K562 (cell line): ENCODE measurements at regions not wholly inside any gene's neighbourhood (a gene's known extent, or its start where the extent isn't known, plus 50 kb on each side); places are given as distances from the start of the nearest gene placed in this dataset.
A peak's percentile ranks its signal among the peaks of the same experiment; 100 is the strongest.

ENCODE experiments used
- ARID1B ChIP-seq: fragments of 450-650 bp; IDR thresholded peaks from 2 replicates; pipeline ENCODE4 v1.6.1; 2016; ENCODE audit warnings: antibody characterized with exemption, mild to moderate bottlenecking, inconsistent platforms
- ASH1L ChIP-seq: fragments of 450-650 bp; IDR thresholded peaks from 2 replicates; pipeline ENCODE4 v1.6.1; 2018; ENCODE audit warnings: borderline replicate concordance, mild to moderate bottlenecking, low read depth; ENCODE audit not compliant: partially characterized antibody
- CTBP1 ChIP-seq: fragments of 450-650 bp; IDR thresholded peaks from 2 replicates; pipeline ENCODE4 v1.6.1; 2016; ENCODE audit warnings: borderline replicate concordance
- CTCF ChIP-seq, 3 experiments: IDR thresholded peaks in 2 of 3; conservative IDR thresholded peaks in 1 of 3; 2 replicates each; pipeline ENCODE4 v1.5.1; 2011 to 2012; ENCODE audit warnings: low read length in 3 of 3, mild to moderate bottlenecking in 3 of 3, control low read depth in 2 of 3, improper control_type of control experiment in 1 of 3, inconsistent platforms in 1 of 3, low read depth in 1 of 3, mixed read lengths in 1 of 3, moderate library complexity in 1 of 3; ENCODE audit not compliant: insufficient read depth in 2 of 3
- DIDO1 ChIP-seq: fragments of 450-650 bp; IDR thresholded peaks from 2 replicates; pipeline ENCODE4 v1.6.1; 2016; ENCODE audit warnings: low read depth, missing biosample characterization, missing genetic modification characterization
- E2F3 ChIP-seq: fragments of 250-450 bp; sonication (Bioruptor Pico); IDR thresholded peaks from 2 replicates; pipeline ENCODE4 v1.4.0; 2020; ENCODE audit warnings: mild to moderate bottlenecking
- FOXM1 ChIP-seq, 2 experiments: fragments of 450-650 bp in 1 of 2; sonication (generic) in 1 of 2; formaldehyde crosslinking in 1 of 2; IDR thresholded peaks; 2 replicates each; pipeline versions ENCODE4 v1.6.1 to v1.9.0; 2017 to 2022; ENCODE audit warnings: low read depth in 2 of 2, mild to moderate bottlenecking in 2 of 2, missing genetic modification reagents in 1 of 2, moderate library complexity in 1 of 2
- HNRNPH1 ChIP-seq: fragments of 200-400 bp; formaldehyde crosslinking; optimal IDR thresholded peaks from 2 replicates; pipeline ENCODE3; 2017; ENCODE audit warnings: low read depth, mild to moderate bottlenecking, low read length, moderate library complexity
- MCM7 ChIP-seq, 2 experiments: fragments of 450-650 bp; IDR thresholded peaks; 2 replicates each; pipeline ENCODE4 v1.6.1; 2016 to 2018
- POLR3G ChIP-seq: IDR thresholded peaks from 2 replicates; pipeline ENCODE4 v1.6.1; 2011; ENCODE audit not compliant: insufficient read length, insufficient replicate concordance; ENCODE audit errors: extremely low read depth
- RAD21 ChIP-seq, 2 experiments: fragments of 250-450 bp in 1 of 2; fragments of 450-650 bp in 1 of 2; sonication (Bioruptor Pico) in 1 of 2; formaldehyde crosslinking in 1 of 2; IDR thresholded peaks in 1 of 2; conservative IDR thresholded peaks in 1 of 2; 2 replicates each; pipeline versions ENCODE4 v1.4.0 to v1.8.0; 2020 to 2022; ENCODE audit warnings: mild to moderate bottlenecking in 2 of 2, moderate library complexity in 1 of 2
- SP2 ChIP-seq: IDR thresholded peaks from 2 replicates; pipeline ENCODE4 v1.6.1; 2011; ENCODE audit warnings: mild to moderate bottlenecking, low read depth, low read length, moderate library complexity; ENCODE audit not compliant: poor library complexity, severe bottlenecking; ENCODE audit errors: extremely low read depth
- SRSF9 ChIP-seq: fragments of 200-400 bp; formaldehyde crosslinking; IDR thresholded peaks from 2 replicates; pipeline ENCODE4 v1.6.1; 2017; ENCODE audit warnings: low read depth, low read length, borderline replicate concordance
- THRAP3 ChIP-seq: fragments of 450-650 bp; IDR thresholded peaks from 2 replicates; pipeline ENCODE4 v1.6.1; 2016; ENCODE audit warnings: mild to moderate bottlenecking, inconsistent platforms, borderline replicate concordance
- YY1 ChIP-seq, 3 experiments: IDR thresholded peaks; 2 replicates each; pipeline ENCODE4 v1.6.1; 2011; ENCODE audit warnings: low read length in 2 of 3, mild to moderate bottlenecking in 2 of 3, moderate library complexity in 2 of 3, borderline replicate concordance in 1 of 3, control low read depth in 1 of 3, low read depth in 1 of 3; ENCODE audit not compliant: insufficient read depth in 3 of 3, insufficient replicate concordance in 2 of 3, control insufficient read depth in 1 of 3, insufficient read length in 1 of 3; ENCODE audit errors: extremely low read depth in 1 of 3
- ZNF263 ChIP-seq: sonication (generic); formaldehyde crosslinking; IDR thresholded peaks from 2 replicates; pipeline ENCODE4 v1.8.0; 2022; ENCODE audit warnings: mild to moderate bottlenecking, missing genetic modification reagents, borderline replicate concordance
- ZNF511 ChIP-seq: sonication (generic); formaldehyde crosslinking; IDR thresholded peaks from 2 replicates; pipeline ENCODE4 v1.8.0; 2022; ENCODE audit warnings: mild to moderate bottlenecking, missing genetic modification reagents
- ZNF668 ChIP-seq: fragments of 250-450 bp; sonication (Bioruptor Pico); IDR thresholded peaks from 2 replicates; pipeline ENCODE4 v1.8.0; 2022; ENCODE audit warnings: mild to moderate bottlenecking, inconsistent platforms
- ZNF699 ChIP-seq: fragments of 250-450 bp; sonication (Bioruptor Pico); IDR thresholded peaks from 2 replicates; pipeline ENCODE4 v1.8.0; 2021; ENCODE audit warnings: mild to moderate bottlenecking, moderate library complexity; ENCODE audit not compliant: insufficient replicate concordance
- TF ChIP-seq, protein P1 (sequence below): sonication (generic); formaldehyde crosslinking; IDR thresholded peaks from 2 replicates; pipeline ENCODE4 v1.8.1; 2022; ENCODE audit warnings: missing genetic modification reagents
- TF ChIP-seq, protein P2 (sequence below): sonication (generic); formaldehyde crosslinking; IDR thresholded peaks from 2 replicates; pipeline ENCODE4 v1.8.1; 2022; ENCODE audit warnings: missing genetic modification reagents

DNA sequence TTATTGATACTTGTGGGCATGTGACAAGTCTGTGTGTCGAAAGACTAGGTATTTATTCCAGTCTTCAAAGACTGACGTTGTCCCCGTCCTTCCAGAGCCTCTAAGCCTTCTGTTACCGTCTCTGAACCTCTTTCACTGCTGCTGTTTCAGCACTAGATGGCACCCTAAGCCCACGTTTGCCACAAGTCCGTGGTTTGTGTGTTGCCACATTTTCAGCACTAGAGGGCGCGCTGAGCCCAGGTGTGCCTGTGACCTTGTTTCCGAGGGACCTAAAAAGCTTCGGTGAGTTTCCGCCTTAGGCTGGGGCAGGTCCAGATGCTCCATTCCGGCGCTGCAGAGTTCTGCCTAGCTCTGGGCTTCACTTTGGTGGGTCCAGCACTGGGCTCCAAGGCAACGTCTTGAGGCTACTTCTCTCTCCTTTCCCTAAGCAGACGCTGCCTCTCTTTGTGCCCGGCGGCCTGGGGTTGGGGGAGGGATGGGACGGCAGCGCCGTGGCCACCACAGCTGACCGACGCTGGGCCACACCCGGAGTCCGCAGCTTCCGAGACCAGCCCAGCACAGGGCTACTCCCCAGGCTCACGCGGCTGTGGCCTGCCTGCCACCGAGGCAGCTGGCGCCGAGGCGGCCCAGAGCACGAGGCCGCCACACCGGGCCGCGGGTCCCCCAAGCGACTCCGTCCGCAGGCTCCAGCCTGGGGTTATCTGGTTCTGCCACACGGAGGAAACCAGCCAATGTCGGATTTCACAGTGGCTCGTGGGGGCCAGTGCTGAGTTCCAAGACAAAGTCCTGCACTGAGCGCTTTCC is 520.2 kb downstream of the REEP3 start (continued):
- TF ChIP-seq, protein P1, sequence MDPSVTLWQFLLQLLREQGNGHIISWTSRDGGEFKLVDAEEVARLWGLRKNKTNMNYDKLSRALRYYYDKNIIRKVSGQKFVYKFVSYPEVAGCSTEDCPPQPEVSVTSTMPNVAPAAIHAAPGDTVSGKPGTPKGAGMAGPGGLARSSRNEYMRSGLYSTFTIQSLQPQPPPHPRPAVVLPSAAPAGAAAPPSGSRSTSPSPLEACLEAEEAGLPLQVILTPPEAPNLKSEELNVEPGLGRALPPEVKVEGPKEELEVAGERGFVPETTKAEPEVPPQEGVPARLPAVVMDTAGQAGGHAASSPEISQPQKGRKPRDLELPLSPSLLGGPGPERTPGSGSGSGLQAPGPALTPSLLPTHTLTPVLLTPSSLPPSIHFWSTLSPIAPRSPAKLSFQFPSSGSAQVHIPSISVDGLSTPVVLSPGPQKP (CRISPR knock-in tag): no peak
- TF ChIP-seq MCM7 (IDR thresholded peaks at IDR 0.05): 0 out of 4 replicates have a peak, but pooled peaks of 1 of the 2 experiments have one; percentile 49
- no peak for TF ChIP-seq E2F3 (CRISPR knock-in tag)
- no peak for TF ChIP-seq ZNF668 (CRISPR knock-in tag)
- TF ChIP-seq SP2: no peak
- TF ChIP-seq ZNF699 (CRISPR knock-in tag): no peak
- TF ChIP-seq ZNF263: no peak
- TF ChIP-seq CTBP1: peak; percentile 69; the same call in 1 of the 2 replicates
- no peak for TF ChIP-seq HNRNPH1
- peak; percentile 100 for TF ChIP-seq CTCF (IDR thresholded peaks at IDR 0.05 in 2 of 3, conservative IDR thresholded peaks at IDR 0.05 in 1 of 3; ENCODE audit: insufficient read depth in 2 of 3, low read depth in 1 of 3, low read length in 3 of 3)
- no peak for TF ChIP-seq FOXM1 (IDR thresholded peaks at IDR 0.05; ENCODE audit: low read depth)
- TF ChIP-seq FOXM1 (CRISPR knock-in tag; IDR thresholded peaks at IDR 0.05; ENCODE audit: low read depth): no peak
- TF ChIP-seq POLR3G: no peak
- TF ChIP-seq THRAP3: no peak
- no peak for TF ChIP-seq DIDO1 (tag)
- no peak for TF ChIP-seq SRSF9
- TF ChIP-seq RAD21 (CRISPR knock-in tag; conservative IDR thresholded peaks at IDR 0.05 in 1 of 2, IDR thresholded peaks at IDR 0.05 in 1 of 2): peak; percentile 100
- no peak for TF ChIP-seq ZNF511
- TF ChIP-seq, protein P2, sequence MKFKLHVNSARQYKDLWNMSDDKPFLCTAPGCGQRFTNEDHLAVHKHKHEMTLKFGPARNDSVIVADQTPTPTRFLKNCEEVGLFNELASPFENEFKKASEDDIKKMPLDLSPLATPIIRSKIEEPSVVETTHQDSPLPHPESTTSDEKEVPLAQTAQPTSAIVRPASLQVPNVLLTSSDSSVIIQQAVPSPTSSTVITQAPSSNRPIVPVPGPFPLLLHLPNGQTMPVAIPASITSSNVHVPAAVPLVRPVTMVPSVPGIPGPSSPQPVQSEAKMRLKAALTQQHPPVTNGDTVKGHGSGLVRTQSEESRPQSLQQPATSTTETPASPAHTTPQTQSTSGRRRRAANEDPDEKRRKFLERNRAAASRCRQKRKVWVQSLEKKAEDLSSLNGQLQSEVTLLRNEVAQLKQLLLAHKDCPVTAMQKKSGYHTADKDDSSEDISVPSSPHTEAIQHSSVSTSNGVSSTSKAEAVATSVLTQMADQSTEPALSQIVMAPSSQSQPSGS (CRISPR knock-in tag): no peak
- no peak for TF ChIP-seq ASH1L
- 0 out of 2 replicates have a peak, but pooled peaks have one; percentile 13 for TF ChIP-seq ARID1B
- no peak for TF ChIP-seq YY1 (IDR thresholded peaks at IDR 0.05; ENCODE audit: borderline replicate concordance in 1 of 3, control insufficient read depth in 1 of 3, extremely low read depth in 1 of 3, insufficient read depth in 3 of 3, insufficient read length in 1 of 3, insufficient replicate concordance in 2 of 3, low read depth in 1 of 3, low read length in 2 of 3)
